Breast epithelium (tissue), 3 donors: ENCODE measurements at regions not wholly inside any gene's neighbourhood (a gene's known extent, or its start where the extent isn't known, plus 50 kb on each side); places are given as distances from the start of the nearest gene placed in this dataset.

ENCODE experiments used
- POLR2A ChIP-seq: fragments of 450-650 bp; IDR thresholded peaks from one replicate; pipeline ENCODE4 v1.6.1; 2016; ENCODE audit warnings: antibody characterized with exemption, mild to moderate bottlenecking, moderate library complexity
- TF ChIP-seq, protein P1 (sequence below), 3 donors: fragments of 450-650 bp; IDR thresholded peaks; one replicate each; pipeline ENCODE4 v1.5.1; 2016 to 2017; ENCODE audit warnings: antibody characterized with exemption in 3 of 3, mild to moderate bottlenecking in 3 of 3, moderate library complexity in 3 of 3

DNA sequence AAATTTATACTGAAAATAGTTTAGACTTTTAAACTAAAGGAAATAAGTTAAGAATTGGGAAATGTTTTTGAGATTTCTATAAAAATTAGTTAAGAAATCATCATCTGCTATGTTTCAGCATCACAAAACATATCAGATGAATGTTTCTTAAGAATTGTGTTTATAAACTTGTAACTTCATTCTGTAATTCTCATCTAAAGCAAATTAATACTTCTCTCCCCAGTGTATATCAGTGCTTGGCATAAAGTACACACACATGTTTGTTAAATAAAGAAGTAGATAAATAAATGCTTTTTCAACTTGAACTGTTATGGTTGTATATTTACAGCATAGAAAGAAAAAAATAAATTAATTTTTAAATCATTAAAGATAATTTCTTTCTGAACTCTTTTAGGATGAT lies 245.9 kb upstream of the SLITRK3 start:
- TF ChIP-seq, protein P1, sequence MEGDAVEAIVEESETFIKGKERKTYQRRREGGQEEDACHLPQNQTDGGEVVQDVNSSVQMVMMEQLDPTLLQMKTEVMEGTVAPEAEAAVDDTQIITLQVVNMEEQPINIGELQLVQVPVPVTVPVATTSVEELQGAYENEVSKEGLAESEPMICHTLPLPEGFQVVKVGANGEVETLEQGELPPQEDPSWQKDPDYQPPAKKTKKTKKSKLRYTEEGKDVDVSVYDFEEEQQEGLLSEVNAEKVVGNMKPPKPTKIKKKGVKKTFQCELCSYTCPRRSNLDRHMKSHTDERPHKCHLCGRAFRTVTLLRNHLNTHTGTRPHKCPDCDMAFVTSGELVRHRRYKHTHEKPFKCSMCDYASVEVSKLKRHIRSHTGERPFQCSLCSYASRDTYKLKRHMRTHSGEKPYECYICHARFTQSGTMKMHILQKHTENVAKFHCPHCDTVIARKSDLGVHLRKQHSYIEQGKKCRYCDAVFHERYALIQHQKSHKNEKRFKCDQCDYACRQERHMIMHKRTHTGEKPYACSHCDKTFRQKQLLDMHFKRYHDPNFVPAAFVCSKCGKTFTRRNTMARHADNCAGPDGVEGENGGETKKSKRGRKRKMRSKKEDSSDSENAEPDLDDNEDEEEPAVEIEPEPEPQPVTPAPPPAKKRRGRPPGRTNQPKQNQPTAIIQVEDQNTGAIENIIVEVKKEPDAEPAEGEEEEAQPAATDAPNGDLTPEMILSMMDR (IDR thresholded peaks at IDR 0.05) = no peak
- no peak for TF ChIP-seq POLR2A
